K562 (cell line): ENCODE measurements at regions not wholly inside any gene's neighbourhood (a gene's known extent, or its start where the extent isn't known, plus 50 kb on each side); places are given as distances from the start of the nearest gene placed in this dataset.

Experiments used
- BACH1 ChIP-seq: fragments of 200-800 bp; sonication (Bioruptor generic); IDR thresholded peaks from 2 replicates; pipeline ENCODE4 v1.6.1; 2016; ENCODE audit warnings: missing genetic modification characterization, missing compliant biosample characterization
- C11orf30 ChIP-seq: fragments of 450-650 bp; IDR thresholded peaks from 2 replicates; pipeline ENCODE4 v1.6.1; 2016; ENCODE audit warnings: low read depth, mild to moderate bottlenecking
- LEF1 ChIP-seq: fragments of 450-650 bp; IDR thresholded peaks from 2 replicates; pipeline ENCODE4 v1.6.1; 2016; ENCODE audit warnings: mild to moderate bottlenecking
- MAFG ChIP-seq: fragments of 450-650 bp; conservative IDR thresholded peaks from 2 replicates; pipeline ENCODE4 v1.6.1; 2016; ENCODE audit warnings: missing genetic modification characterization, missing compliant biosample characterization
- PHF20 ChIP-seq: fragments of 450-650 bp; IDR thresholded peaks from 2 replicates; pipeline ENCODE4 v1.6.1; 2018; ENCODE audit not compliant: partially characterized antibody
- RBM14 ChIP-seq: fragments of 200-400 bp; formaldehyde crosslinking; IDR thresholded peaks from 2 replicates; pipeline ENCODE4 v1.6.1; 2018; ENCODE audit warnings: low read depth, mild to moderate bottlenecking, low read length, moderate library complexity, borderline replicate concordance; ENCODE audit not compliant: insufficient read depth
- SRF ChIP-seq, 2 experiments: fragments of 250-450, 450-650 bp in 1 of 2; sonication (Bioruptor Pico) in 1 of 2; sonication (generic) in 1 of 2; formaldehyde crosslinking; IDR thresholded peaks; 2 replicates each; pipeline versions ENCODE4 v1.5.0 to v1.5.1; 2020 to 2022; ENCODE audit warnings: mild to moderate bottlenecking in 1 of 2, missing genetic modification reagents in 1 of 2
- STAG1 ChIP-seq: sonication (generic); formaldehyde crosslinking; IDR thresholded peaks from 2 replicates; pipeline ENCODE4 v1.5.0; 2020; ENCODE audit warnings: missing genetic modification reagents, borderline replicate concordance
- TAF15 ChIP-seq: fragments of 200-400 bp; formaldehyde crosslinking; IDR thresholded peaks from 2 replicates; pipeline ENCODE4 v1.6.1; 2017; ENCODE audit warnings: mild to moderate bottlenecking, low read depth, low read length, moderate library complexity
- TBL1XR1 ChIP-seq, 2 experiments: IDR thresholded peaks; 2 replicates each; pipeline ENCODE4 v1.6.1; 2012; ENCODE audit warnings: improper control_type of control experiment in 2 of 2, low read length in 2 of 2, mild to moderate bottlenecking in 1 of 2
- ZC3H11A ChIP-seq: IDR thresholded peaks from 2 replicates; pipeline ENCODE4 v1.6.1; 2012; ENCODE audit warnings: low read depth, low read length, improper control_type of control experiment
- ZNF140 ChIP-seq: fragments of 250-450 bp; sonication (Bioruptor Pico); IDR thresholded peaks from 2 replicates; pipeline ENCODE4 v1.8.0; 2021; ENCODE audit warnings: moderate library complexity, mild to moderate bottlenecking, inconsistent platforms
- ZNF316 ChIP-seq: fragments of 450-650 bp; IDR thresholded peaks from 2 replicates; pipeline ENCODE4 v1.6.1; 2016
- ZNF778 ChIP-seq: fragments of 450-650 bp; formaldehyde crosslinking; IDR thresholded peaks from 2 replicates; pipeline ENCODE4 v1.4.0; 2020; ENCODE audit warnings: mild to moderate bottlenecking, moderate library complexity
- TF ChIP-seq, protein P1 (sequence below), 2 experiments: fragments of 450-650 bp in 1 of 2; sonication (generic) in 1 of 2; formaldehyde crosslinking in 1 of 2; IDR thresholded peaks; 2 replicates each; pipeline versions ENCODE4 v1.7.1 to v1.9.0; 2016 to 2022; ENCODE audit warnings: inconsistent platforms in 1 of 2, mild to moderate bottlenecking in 1 of 2, missing genetic modification reagents in 1 of 2
- TF ChIP-seq, protein P2 (sequence below): fragments of 450-650 bp; formaldehyde crosslinking; IDR thresholded peaks from 2 replicates; pipeline ENCODE4 v1.4.0; 2022; ENCODE audit warnings: mild to moderate bottlenecking, moderate library complexity
- TF ChIP-seq, protein P3 (sequence below): fragments of 250-450 bp; sonication (Bioruptor Pico); IDR thresholded peaks from 2 replicates; pipeline ENCODE4 v1.8.0; 2021; ENCODE audit warnings: moderate library complexity, mild to moderate bottlenecking, inconsistent platforms

DNA sequence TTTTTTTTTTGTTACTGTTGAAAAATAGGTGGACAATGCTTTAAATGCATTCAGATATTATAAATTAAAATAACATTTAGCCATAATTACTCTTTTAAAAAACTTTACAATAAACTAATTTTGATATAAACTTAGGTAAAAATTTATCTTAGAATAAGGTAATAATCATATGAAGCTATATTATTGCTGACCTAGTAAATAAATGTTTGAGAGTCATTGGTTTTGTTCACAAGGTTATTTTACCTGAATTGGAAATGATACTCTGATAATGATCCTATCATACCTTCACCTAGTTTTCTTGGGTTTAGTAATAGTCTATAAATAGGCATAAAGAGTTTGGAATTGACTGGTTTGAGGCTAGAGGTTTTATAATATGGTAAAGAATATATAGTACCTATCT, 1076.4 kb upstream of the CDH6 start (continued):
- TF ChIP-seq, protein P1, sequence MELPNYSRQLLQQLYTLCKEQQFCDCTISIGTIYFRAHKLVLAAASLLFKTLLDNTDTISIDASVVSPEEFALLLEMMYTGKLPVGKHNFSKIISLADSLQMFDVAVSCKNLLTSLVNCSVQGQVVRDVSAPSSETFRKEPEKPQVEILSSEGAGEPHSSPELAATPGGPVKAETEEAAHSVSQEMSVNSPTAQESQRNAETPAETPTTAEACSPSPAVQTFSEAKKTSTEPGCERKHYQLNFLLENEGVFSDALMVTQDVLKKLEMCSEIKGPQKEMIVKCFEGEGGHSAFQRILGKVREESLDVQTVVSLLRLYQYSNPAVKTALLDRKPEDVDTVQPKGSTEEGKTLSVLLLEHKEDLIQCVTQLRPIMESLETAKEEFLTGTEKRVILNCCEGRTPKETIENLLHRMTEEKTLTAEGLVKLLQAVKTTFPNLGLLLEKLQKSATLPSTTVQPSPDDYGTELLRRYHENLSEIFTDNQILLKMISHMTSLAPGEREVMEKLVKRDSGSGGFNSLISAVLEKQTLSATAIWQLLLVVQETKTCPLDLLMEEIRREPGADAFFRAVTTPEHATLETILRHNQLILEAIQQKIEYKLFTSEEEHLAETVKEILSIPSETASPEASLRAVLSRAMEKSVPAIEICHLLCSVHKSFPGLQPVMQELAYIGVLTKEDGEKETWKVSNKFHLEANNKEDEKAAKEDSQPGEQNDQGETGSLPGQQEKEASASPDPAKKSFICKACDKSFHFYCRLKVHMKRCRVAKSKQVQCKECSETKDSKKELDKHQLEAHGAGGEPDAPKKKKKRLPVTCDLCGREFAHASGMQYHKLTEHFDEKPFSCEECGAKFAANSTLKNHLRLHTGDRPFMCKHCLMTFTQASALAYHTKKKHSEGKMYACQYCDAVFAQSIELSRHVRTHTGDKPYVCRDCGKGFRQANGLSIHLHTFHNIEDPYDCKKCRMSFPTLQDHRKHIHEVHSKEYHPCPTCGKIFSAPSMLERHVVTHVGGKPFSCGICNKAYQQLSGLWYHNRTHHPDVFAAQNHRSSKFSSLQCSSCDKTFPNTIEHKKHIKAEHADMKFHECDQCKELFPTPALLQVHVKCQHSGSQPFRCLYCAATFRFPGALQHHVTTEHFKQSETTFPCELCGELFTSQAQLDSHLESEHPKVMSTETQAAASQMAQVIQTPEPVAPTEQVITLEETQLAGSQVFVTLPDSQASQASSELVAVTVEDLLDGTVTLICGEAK (IDR thresholded peaks at IDR 0.05) = no peak
- TF ChIP-seq, protein P1 (CRISPR knock-in tag; IDR thresholded peaks at IDR 0.05) = no peak
- TF ChIP-seq RBM14 (no peak), ZNF778 (CRISPR knock-in tag) (no peak), BACH1 (no peak), ZC3H11A (no peak), STAG1 (no peak), MAFG (tag) (peak; percentile 43; the same call in 1 of the 2 replicates), TAF15 (no peak), ZNF316 (peak; percentile 81), SRF (CRISPR knock-in tag; IDR thresholded peaks at IDR 0.05) (no peak), ZNF140 (no peak), TBL1XR1 (IDR thresholded peaks at IDR 0.05; ENCODE audit: low read length in 2 of 2) (no peak), LEF1 (no peak), PHF20 (no peak), C11orf30 (0 out of 2 replicates have a peak, but pooled peaks have one; percentile 25)
- TF ChIP-seq, protein P2, sequence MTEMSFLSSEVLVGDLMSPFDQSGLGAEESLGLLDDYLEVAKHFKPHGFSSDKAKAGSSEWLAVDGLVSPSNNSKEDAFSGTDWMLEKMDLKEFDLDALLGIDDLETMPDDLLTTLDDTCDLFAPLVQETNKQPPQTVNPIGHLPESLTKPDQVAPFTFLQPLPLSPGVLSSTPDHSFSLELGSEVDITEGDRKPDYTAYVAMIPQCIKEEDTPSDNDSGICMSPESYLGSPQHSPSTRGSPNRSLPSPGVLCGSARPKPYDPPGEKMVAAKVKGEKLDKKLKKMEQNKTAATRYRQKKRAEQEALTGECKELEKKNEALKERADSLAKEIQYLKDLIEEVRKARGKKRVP (CRISPR knock-in tag) = no peak
- TF ChIP-seq, protein P3, sequence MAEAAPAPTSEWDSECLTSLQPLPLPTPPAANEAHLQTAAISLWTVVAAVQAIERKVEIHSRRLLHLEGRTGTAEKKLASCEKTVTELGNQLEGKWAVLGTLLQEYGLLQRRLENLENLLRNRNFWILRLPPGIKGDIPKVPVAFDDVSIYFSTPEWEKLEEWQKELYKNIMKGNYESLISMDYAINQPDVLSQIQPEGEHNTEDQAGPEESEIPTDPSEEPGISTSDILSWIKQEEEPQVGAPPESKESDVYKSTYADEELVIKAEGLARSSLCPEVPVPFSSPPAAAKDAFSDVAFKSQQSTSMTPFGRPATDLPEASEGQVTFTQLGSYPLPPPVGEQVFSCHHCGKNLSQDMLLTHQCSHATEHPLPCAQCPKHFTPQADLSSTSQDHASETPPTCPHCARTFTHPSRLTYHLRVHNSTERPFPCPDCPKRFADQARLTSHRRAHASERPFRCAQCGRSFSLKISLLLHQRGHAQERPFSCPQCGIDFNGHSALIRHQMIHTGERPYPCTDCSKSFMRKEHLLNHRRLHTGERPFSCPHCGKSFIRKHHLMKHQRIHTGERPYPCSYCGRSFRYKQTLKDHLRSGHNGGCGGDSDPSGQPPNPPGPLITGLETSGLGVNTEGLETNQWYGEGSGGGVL = no peak
